ENCODE measurements at regions not wholly inside any gene's neighbourhood (a gene's known extent, or its start where the extent isn't known, plus 50 kb on each side); places are given as distances from the start of the nearest gene placed in this dataset.
"Not testable (repeated sequence)": the region's sequence is repeated elsewhere in the genome, so short reads cannot be mapped to it uniquely, and the experiment has no call there.

DNA sequence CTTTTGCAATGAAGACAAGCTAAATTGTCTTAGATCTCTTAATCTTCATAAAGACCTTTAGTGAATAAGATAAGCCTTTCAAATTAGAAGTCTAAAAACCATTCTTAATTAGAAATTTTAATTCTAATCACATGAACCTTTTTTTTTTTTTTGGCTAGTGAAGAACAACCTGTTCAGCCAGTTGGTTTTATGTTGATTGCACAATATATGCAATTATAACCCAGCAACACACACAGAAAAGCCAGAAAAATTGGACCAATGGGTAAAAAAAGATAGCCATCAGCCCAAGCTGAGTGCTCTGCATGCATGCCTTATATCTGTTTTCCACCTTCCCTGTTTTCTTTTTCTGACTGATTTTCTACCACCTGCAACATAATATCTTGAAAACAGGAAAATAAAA lies 252.2 kb downstream of the SYT10 start:
- Mint-ChIP-seq H3K4me3 (ENCODE audit: unreplicated experiment) (no peak overlapping the region), H3K36me3 (ENCODE audit: insufficient read depth, unreplicated experiment) (no peaks in the 10 kb centered on the region), H3K27ac (ENCODE audit: low read depth, unreplicated experiment) (no peak overlapping the region), H3K9me3 (ENCODE audit: unreplicated experiment) (peaks cover 15% of the 10 kb centered on the region), H3K4me1 (ENCODE audit: insufficient read depth, unreplicated experiment) (no peaks in the 10 kb centered on the region), H3K27me3 (ENCODE audit: insufficient read depth, unreplicated experiment) (peaks cover 11% of the 10 kb centered on the region)
- TF ChIP-seq, protein P1, sequence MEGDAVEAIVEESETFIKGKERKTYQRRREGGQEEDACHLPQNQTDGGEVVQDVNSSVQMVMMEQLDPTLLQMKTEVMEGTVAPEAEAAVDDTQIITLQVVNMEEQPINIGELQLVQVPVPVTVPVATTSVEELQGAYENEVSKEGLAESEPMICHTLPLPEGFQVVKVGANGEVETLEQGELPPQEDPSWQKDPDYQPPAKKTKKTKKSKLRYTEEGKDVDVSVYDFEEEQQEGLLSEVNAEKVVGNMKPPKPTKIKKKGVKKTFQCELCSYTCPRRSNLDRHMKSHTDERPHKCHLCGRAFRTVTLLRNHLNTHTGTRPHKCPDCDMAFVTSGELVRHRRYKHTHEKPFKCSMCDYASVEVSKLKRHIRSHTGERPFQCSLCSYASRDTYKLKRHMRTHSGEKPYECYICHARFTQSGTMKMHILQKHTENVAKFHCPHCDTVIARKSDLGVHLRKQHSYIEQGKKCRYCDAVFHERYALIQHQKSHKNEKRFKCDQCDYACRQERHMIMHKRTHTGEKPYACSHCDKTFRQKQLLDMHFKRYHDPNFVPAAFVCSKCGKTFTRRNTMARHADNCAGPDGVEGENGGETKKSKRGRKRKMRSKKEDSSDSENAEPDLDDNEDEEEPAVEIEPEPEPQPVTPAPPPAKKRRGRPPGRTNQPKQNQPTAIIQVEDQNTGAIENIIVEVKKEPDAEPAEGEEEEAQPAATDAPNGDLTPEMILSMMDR (IDR thresholded peaks at IDR 0.05; ENCODE audit: unreplicated experiment), result no peak
- no peak for DNase-seq (ENCODE audit: unreplicated experiment)
- intact Hi-C loops (cut with micrococcal nuclease), result no loop called here
- POLR2A ChIA-PET, result no interaction called here
- CTCF ChIA-PET, result no interaction called here
- no TSS peak for BruUV-seq (replicated peaks)

DNA sequence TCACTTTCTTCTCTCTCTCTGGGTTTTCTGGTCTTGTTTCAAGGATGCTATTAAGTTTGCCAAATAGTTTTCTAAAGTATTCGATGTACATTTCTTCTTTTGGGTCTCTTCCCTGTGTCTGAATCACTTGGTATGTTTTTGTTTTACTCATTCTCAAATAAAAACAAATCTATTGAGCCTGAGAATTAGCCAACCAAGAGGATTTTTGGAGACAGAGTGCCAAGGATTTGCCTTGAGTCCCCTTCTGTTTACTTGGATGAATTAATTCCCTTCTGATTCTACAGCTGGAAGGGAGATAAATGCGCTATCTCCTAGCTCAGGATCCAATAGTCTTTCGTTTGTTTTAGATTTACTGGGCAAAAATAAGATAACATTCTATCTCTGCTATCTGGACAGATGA lies 255.5 kb downstream of the SYT10 start:
- CTCF ChIA-PET, result interaction anchor here (0.6 kb wide), 2 partner anchors 17 to 316 kb away, joined by 3 read pairs; no protein-coding TSS in a partner anchor
- BruUV-seq (replicated peaks), result no TSS peak
- H3K27me3 Mint-ChIP-seq (ENCODE audit: insufficient read depth, unreplicated experiment), result peaks cover 11% of the 10 kb centered on the region

DNA sequence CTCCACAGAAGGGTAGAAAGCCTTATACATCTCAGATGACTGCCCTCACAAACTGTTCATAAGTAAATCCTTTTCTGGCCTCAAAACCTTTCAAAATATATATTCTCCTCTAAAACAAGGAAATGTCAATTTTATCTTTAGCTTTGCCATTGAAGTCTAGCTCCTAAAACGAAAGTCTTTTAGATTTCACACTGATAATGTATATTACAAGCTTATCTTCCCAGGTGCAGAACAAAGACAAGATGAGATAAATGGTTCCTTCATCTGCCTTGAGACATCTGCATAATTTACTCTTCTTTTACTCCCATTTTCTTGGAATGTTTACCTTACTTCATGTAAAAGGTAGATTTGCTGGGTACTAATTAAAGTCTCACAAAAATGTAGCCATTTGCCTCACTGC lies 257.1 kb downstream of the SYT10 start:
- Mint-ChIP-seq H3K9me3 (ENCODE audit: unreplicated experiment) (no peaks in the 10 kb centered on the region), H3K4me1 (ENCODE audit: insufficient read depth, unreplicated experiment) (no peaks in the 10 kb centered on the region), H3K27me3 (ENCODE audit: insufficient read depth, unreplicated experiment) (peaks cover 27% of the 10 kb centered on the region), H3K36me3 (ENCODE audit: insufficient read depth, unreplicated experiment) (no peaks in the 10 kb centered on the region), H3K27ac (ENCODE audit: low read depth, unreplicated experiment) (no peak overlapping the region), H3K4me3 (ENCODE audit: unreplicated experiment) (no peak overlapping the region)
- TF ChIP-seq, protein P1 (IDR thresholded peaks at IDR 0.05; ENCODE audit: unreplicated experiment), result no peak
- ChIA-PET POLR2A (interaction anchor here (0.6 kb wide), 1 partner anchor 15 kb away, joined by 5 read pairs; no protein-coding TSS in a partner anchor), CTCF (no interaction called here)
- no TSS peak for BruUV-seq (replicated peaks)
- intact Hi-C loops (cut with micrococcal nuclease), result no loop called here
- no peak for DNase-seq (ENCODE audit: unreplicated experiment)

More for the DNA sequence above, 255.5 kb downstream of the SYT10 start:
- Mint-ChIP-seq H3K9me3 (ENCODE audit: unreplicated experiment) (peaks cover 13% of the 10 kb centered on the region), H3K4me3 (ENCODE audit: unreplicated experiment) (no peak overlapping the region), H3K27ac (ENCODE audit: low read depth, unreplicated experiment) (no peak overlapping the region), H3K36me3 (ENCODE audit: insufficient read depth, unreplicated experiment) (no peaks in the 10 kb centered on the region), H3K4me1 (ENCODE audit: insufficient read depth, unreplicated experiment) (no peaks in the 10 kb centered on the region)
- POLR2A ChIA-PET, result no interaction called here
- TF ChIP-seq, protein P1 (IDR thresholded peaks at IDR 0.05; ENCODE audit: unreplicated experiment), result no peak
- intact Hi-C loops (cut with micrococcal nuclease), result no loop called here
- no peak for DNase-seq (ENCODE audit: unreplicated experiment)

DNA sequence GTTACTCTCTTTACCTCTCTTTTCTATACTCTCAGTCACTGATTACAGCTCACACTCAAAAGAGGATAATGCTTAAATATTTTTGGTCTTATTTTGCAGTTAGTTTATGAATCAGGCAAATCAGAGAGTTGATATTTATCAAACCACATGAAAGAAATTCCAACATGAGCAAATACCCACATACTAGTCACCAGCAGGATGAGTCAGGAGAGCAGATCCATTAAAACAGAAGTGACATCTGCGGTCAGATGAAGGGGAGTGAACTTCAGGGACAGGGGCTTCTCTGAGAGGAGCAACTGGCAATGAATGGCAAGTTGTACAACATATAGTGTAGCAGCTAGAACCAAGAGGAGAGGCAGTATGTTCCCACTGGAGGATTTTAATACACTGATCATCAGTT lies 258.7 kb downstream of the SYT10 start:
- Mint-ChIP-seq H3K4me3 (ENCODE audit: unreplicated experiment) (no peak overlapping the region), H3K9me3 (ENCODE audit: unreplicated experiment) (peaks cover 6% of the 10 kb centered on the region), H3K27ac (ENCODE audit: low read depth, unreplicated experiment) (no peak overlapping the region), H3K4me1 (ENCODE audit: insufficient read depth, unreplicated experiment) (no peaks in the 10 kb centered on the region), H3K27me3 (ENCODE audit: insufficient read depth, unreplicated experiment) (peaks cover 32% of the 10 kb centered on the region), H3K36me3 (ENCODE audit: insufficient read depth, unreplicated experiment) (no peaks in the 10 kb centered on the region)
- BruUV-seq (replicated peaks), result no TSS peak
- ChIA-PET CTCF (no interaction called here), POLR2A (no interaction called here)
- TF ChIP-seq, protein P1 (IDR thresholded peaks at IDR 0.05; ENCODE audit: unreplicated experiment), result no peak
- peak; percentile 4 for DNase-seq (ENCODE audit: unreplicated experiment)
- intact Hi-C loops (cut with micrococcal nuclease), result no loop called here

DNA sequence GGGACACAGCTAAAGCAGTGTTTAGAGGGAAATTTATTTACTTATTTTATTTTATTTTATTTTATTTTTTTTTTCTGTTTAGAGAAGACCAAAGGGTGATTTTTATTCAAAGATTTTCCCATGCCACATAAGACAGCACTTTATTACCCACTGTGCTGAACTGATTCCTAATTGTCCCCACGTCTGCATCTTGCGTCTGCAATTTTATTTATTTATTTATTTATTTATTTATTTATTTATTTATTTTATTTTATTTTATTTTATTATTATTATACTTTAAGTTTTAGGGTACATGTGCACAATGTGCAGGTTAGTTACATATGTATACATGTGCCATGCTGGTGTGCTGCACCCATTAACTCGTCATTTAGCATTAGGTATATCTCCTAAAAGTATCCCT lies 269.7 kb upstream of the PKP2 start:
- CTCF ChIA-PET; H3K27me3 Mint-ChIP-seq (ENCODE audit: insufficient read depth, unreplicated experiment); DNase-seq (ENCODE audit: unreplicated experiment); H3K36me3 Mint-ChIP-seq (ENCODE audit: insufficient read depth, unreplicated experiment); intact Hi-C loops (cut with micrococcal nuclease); H3K4me1 Mint-ChIP-seq (ENCODE audit: insufficient read depth, unreplicated experiment); H3K9me3 Mint-ChIP-seq (ENCODE audit: unreplicated experiment); H3K27ac Mint-ChIP-seq (ENCODE audit: low read depth, unreplicated experiment); H3K4me3 Mint-ChIP-seq (ENCODE audit: unreplicated experiment); POLR2A ChIA-PET; BruUV-seq (replicated peaks): not testable (repeated sequence)
